Activated T-helper 2 cell treated with anti-CD3 and anti-CD28 coated beads, Interferon-gamma antibody, Interleukin-2, Interleukin-4, amounts not matched to agents 10 μg/mL and 5 μg/mL and 100 μg/mL, durations not matched to agents 14 hours and 24 hours and 36 hours (primary cell): ENCODE measurements at regions not wholly inside any gene's neighbourhood (a gene's known extent, or its start where the extent isn't known, plus 50 kb on each side); places are given as distances from the start of the nearest gene placed in this dataset.

Experiments used
- DNase-seq: peaks from one replicate; pipeline ENCODE4 v3.0.0; 2021; ENCODE audit warnings: low spot score
- H3K27ac Mint-ChIP-seq: one replicate; pipeline ENCODE4 v1.8.0; 2021; ENCODE audit warnings: mixed read lengths
- H3K27me3 Mint-ChIP-seq: one replicate; pipeline ENCODE4 v1.8.0; 2021; ENCODE audit warnings: low read depth, mixed read lengths
- H3K36me3 Mint-ChIP-seq: one replicate; pipeline ENCODE4 v1.8.0; 2021; ENCODE audit warnings: low read depth, mixed read lengths
- H3K4me1 Mint-ChIP-seq: one replicate; pipeline ENCODE4 v1.8.0; 2021; ENCODE audit warnings: low read depth, mixed read lengths
- H3K4me3 Mint-ChIP-seq: one replicate; pipeline ENCODE4 v1.8.0; 2021; ENCODE audit warnings: low read depth, mild to moderate bottlenecking, moderate library complexity, mixed read lengths
- H3K9me3 Mint-ChIP-seq: one replicate; pipeline ENCODE4 v1.8.0; 2021; ENCODE audit warnings: mixed read lengths
- intact Hi-C: fragments of 100-400 bp; cut with micrococcal nuclease; formaldehyde crosslinking; loops from one replicate; pipeline ENCODE4 v1.15.1; 2023

DNA sequence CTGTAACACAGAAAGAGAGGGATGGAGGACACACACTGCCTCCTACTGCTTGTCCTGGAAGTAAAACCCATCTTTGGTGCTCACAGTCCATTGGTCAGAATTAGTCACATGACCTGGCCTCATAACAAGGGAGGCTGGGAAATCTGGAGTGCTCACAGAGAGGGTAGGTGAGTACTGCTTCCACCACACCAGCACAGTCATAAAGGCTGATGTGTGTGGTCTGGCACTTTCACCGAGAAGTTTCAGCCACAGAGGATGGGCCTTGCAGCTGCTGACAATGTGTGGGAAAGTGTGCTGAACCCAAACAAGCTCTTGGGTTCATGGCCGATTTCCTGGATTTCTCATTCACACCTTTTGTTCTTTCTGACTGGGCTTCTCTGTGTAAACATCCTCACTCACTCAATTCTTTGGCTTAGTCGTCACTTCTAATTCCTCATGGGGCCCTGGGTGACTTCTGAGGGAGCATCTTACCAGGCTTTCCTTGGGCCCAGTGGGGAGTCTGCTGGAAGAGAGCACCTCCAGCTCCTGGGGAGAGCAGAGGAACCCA, 100.7 kb downstream of the ASB7 start:
- Mint-ChIP-seq H3K4me1 (peaks cover 7% of the 10 kb centered on the region), H3K27me3 (peaks cover 27% of the 10 kb centered on the region), H3K27ac (no peak overlapping the region), H3K36me3 (no peaks in the 10 kb centered on the region), H3K4me3 (no peak overlapping the region), H3K9me3 (no peaks in the 10 kb centered on the region)
- no peak for DNase-seq
- intact Hi-C loops = no loop called here

DNA sequence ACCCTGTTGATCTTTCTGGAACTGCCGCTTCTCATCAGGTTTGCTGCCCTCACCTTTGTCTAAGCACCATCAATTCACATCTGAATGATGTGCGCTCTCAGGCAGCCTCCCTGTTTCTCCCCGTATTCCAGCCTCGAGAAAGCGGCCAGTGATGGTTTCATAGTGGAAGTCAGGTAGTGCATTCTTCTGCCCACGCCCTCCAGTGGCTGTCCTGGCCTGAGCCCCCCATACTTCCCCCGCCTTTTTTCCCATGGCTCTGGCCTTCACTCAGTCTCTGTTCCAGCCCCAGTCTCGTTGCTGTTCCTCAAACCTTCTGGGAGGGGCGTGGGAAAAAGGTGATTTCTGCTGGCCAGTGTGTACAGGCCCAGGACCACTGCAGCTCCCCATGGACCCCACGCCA, 101.3 kb downstream of the ASB7 start:
- intact Hi-C loops = no loop called here
- Mint-ChIP-seq H3K36me3 (no peaks in the 10 kb centered on the region), H3K4me1 (peaks cover 7% of the 10 kb centered on the region), H3K27me3 (peaks cover 29% of the 10 kb centered on the region), H3K27ac (no peak overlapping the region), H3K4me3 (no peak overlapping the region), H3K9me3 (no peaks in the 10 kb centered on the region)
- DNase-seq = no peak

DNA sequence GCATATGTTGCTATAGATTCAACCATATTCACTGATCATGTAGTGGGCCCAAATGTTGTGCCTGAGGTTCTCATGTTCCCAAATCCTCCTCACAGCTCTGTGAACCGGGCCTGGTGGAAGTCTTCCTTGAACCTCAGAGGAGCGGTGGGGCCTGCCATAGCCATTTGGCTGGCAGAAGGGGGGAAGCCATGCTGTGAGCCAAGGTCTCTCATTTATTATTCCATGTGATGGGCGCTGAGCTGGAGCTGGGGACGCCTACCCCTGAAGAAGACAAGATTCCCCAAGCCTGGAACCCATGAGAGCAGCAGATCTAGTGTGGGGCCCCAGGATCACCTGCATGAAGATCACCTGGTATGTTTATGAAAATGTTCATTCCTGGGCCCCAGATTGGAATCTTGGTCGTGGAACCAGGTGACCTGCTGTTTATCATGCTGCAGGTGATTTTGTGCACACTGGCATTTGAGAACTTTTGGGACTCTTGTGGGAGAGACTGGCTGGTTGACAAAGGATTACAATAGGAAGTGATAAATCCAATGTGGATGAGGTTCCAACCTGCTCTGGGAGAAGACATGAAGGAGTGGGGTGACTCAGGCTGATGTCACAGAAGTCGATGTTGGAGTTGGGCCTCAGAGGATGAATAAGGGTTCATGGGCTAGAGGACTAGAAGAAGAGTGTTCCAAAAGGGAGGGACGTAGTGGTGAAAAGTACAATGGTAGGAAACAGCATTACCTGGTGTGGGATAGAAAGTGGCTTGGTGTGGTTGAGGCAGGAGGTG, 102.1 kb downstream of the ASB7 start:
- intact Hi-C loops = no loop called here
- no peak overlapping the region for H3K4me3 Mint-ChIP-seq

DNA sequence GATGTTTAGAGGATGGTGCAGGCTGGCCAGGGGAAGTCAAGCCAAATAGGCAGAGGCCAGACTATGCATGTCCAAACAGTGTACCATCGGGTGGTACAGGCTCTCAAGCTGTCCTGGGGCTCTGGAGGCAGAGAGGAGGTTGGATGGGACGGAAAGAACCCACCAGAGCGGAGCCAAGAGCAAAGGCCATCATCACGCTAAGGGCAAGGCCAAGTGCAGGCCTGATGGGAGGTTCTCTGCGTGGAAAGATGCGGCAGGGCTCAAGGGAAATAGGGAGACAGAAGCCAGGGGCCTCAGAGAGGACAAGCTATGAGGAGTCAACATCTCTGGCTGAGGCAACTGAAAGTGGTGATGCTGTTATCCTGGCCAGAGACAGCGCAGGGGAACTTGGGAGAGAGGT, 102.7 kb downstream of the ASB7 start:
- intact Hi-C loops = no loop called here
- Mint-ChIP-seq H3K4me1 (peaks cover 7% of the 10 kb centered on the region), H3K27ac (no peak overlapping the region), H3K4me3 (no peak overlapping the region), H3K9me3 (peaks cover 5% of the 10 kb centered on the region), H3K36me3 (no peaks in the 10 kb centered on the region), H3K27me3 (peaks cover 32% of the 10 kb centered on the region)
- no peak for DNase-seq

More for the DNA sequence above, 102.1 kb downstream of the ASB7 start:
- DNase-seq = no peak
- Mint-ChIP-seq H3K9me3 (no peaks in the 10 kb centered on the region), H3K27ac (no peak overlapping the region), H3K36me3 (no peaks in the 10 kb centered on the region), H3K4me1 (peaks cover 7% of the 10 kb centered on the region), H3K27me3 (peaks cover 32% of the 10 kb centered on the region)

DNA sequence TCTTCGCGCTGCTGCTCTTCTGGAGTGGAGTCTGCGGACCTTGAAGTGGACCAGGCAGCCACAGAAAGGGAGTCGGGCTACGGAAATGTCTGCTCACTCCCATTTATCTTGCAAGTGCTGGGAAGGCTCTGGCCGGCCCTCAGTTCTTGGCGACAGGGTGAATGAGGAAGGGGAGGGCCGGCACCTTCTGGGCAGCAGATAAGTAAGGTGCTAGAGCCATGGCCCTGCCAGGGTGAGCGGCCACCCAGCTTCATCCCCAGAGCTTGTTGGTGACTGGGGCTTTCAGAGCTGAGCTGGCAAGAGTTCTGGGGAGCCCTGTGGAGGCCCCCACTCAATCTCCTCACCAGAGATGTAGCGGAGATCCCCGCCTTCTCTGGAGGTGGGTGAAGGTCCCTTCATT, 103.5 kb downstream of the ASB7 start:
- DNase-seq = no peak
- intact Hi-C loops = no loop called here
- no peak overlapping the region for H3K4me3 Mint-ChIP-seq
- H3K36me3 Mint-ChIP-seq = no peaks in the 10 kb centered on the region
- H3K27ac Mint-ChIP-seq = no peak overlapping the region
- peaks cover 7% of the 10 kb centered on the region for H3K4me1 Mint-ChIP-seq
- H3K27me3 Mint-ChIP-seq = peaks cover 29% of the 10 kb centered on the region
- peaks cover 7% of the 10 kb centered on the region for H3K9me3 Mint-ChIP-seq

DNA sequence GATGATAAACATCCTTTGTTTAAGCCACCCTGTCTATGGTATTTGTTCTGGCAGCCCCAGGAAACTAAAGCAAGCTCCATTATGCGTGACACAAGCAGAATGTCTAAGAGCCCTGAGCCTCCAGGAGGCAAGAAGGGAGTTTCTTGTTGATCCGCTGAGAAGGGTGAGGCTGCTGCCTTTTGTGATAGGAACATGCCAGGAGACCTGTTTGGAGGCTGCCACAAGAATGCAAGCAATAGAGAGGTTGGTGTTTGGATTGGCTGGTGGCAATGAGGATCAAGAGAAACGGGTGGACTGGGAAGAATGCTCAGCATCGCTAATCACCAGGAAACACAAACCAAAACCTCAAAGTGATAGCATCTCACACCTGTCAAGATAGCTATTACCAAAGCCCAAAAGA, 104.8 kb downstream of the ASB7 start:
- Mint-ChIP-seq H3K9me3 (peaks cover 7% of the 10 kb centered on the region), H3K4me1 (peaks cover 7% of the 10 kb centered on the region), H3K36me3 (no peaks in the 10 kb centered on the region), H3K27ac (no peak overlapping the region), H3K4me3 (no peak overlapping the region), H3K27me3 (peaks cover 22% of the 10 kb centered on the region)
- intact Hi-C loops = no loop called here
- DNase-seq = no peak

DNA sequence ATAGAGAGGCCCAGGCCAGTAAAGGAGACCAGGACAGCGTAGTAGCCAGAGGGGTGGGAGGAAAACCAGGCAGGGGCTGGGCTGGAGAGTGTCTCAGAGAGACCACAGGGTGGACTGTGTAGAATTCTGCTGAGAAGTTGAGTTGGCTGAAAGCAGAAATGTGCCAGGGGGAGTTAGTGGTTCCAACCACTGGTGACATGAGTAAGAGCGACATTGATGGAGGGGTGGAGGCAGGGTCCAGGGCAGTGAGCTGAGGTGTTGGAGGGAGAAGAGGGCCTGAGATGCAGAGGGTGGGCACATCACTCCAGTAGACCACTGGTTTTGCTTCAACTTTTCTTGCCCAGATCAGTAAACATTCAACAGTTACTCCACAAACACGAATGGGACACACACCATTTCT, 106.5 kb downstream of the ASB7 start:
- peaks cover 14% of the 10 kb centered on the region for H3K27me3 Mint-ChIP-seq
- intact Hi-C loops = no loop called here
- no peak for DNase-seq
- no peaks in the 10 kb centered on the region for H3K36me3 Mint-ChIP-seq
- H3K4me3 Mint-ChIP-seq = no peak overlapping the region
- peaks cover 7% of the 10 kb centered on the region for H3K9me3 Mint-ChIP-seq
- no peak overlapping the region for H3K27ac Mint-ChIP-seq
- peaks cover 2% of the 10 kb centered on the region for H3K4me1 Mint-ChIP-seq

DNA sequence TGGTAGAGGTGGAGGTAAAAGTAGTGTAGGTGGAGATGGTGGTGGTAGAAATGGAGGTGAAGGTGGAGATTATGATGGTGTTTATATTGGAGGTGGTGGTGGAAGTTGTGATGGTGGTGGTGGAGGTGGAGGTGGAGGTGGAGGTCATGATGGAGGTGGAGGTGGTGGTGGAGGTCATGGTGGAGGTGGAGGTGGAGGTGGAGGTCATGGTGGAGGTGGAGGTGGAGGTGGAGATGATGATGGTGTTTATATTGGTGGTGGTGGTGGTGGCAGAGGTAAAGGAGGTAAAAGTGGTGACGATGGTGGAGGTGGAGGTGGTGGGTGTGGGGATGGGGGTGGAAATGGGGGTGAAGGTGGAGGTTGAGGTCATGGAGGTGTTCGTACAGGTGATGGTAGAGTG, 107.8 kb downstream of the ASB7 start:
- Mint-ChIP-seq H3K4me1 (peaks cover 2% of the 10 kb centered on the region), H3K27ac (no peak overlapping the region), H3K4me3 (no peak overlapping the region), H3K27me3 (peaks cover 8% of the 10 kb centered on the region), H3K9me3 (peaks cover 7% of the 10 kb centered on the region), H3K36me3 (no peaks in the 10 kb centered on the region)
- DNase-seq = no peak
- intact Hi-C loops = no loop called here

DNA sequence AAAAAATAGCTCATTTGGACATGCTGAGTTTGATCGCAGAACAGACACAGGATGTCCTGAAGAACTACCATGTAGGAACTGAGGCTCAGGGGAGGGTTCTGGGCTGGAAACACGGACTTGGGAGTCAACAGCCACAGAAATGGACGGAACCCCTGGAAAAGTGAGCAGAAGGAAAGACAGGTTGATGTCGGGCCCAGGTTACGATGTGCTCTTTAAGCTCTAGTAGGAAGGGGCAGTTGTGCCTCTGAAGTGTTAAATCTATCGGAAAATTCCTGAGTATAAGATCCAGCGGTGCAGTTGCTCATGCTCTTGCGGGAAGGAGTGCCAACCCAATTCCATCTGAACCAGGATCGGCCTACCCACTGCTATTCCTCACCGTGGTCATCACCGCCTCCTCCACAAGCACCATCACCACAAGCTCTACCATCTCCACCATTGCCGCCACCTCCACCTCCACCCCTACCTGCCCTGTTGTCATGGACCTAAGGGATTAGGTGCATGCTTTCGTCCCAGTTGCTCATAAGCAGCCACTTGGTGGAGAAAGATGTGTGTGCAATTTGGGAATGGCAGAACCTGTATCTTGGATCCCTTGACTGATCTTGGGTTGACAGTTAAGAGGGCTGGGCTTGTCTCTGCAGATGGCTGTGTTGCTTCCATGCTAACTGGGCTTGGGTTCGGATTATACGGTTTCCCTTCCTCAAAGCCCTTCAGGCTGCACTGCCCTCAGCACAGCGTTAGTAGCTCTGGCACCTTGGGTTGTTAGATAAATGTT, 108.5 kb downstream of the ASB7 start:
- Mint-ChIP-seq H3K4me3 (no peak overlapping the region), H3K4me1 (peaks cover 2% of the 10 kb centered on the region), H3K27ac (no peak overlapping the region), H3K36me3 (no peaks in the 10 kb centered on the region), H3K9me3 (peaks cover 7% of the 10 kb centered on the region), H3K27me3 (peaks cover 8% of the 10 kb centered on the region)
- DNase-seq = no peak
- intact Hi-C loops = no loop called here

DNA sequence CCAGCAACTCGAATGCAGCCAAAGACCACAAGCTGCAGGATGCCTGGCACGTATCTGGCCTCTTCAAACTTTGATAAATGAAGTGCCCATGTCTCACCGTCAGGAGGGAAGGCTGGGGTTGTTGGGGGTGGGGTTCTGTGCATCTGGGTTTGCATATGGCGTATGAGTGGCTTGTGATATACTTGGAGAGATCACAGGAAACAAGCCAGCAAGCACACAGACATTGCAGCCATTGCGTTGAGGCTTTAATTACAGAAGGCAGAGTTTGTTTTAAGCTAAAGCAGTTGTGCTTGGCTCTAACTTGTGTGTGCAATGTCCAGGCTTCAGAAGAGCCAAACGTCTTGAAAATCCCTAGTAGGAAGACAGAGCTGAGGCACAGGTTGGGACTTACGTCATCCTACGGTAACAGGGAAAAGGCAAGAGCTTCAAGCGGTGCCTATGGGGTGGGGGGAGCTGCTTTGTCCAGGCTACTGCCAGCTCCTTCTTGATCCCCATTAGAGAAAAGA, 109.2 kb downstream of the ASB7 start:
- H3K36me3 Mint-ChIP-seq = no peaks in the 10 kb centered on the region
- H3K27ac Mint-ChIP-seq = no peak overlapping the region
- DNase-seq = no peak
- H3K27me3 Mint-ChIP-seq = peaks cover 8% of the 10 kb centered on the region
- intact Hi-C loops = no loop called here
- H3K4me1 Mint-ChIP-seq = peaks cover 2% of the 10 kb centered on the region
- H3K9me3 Mint-ChIP-seq = peaks cover 7% of the 10 kb centered on the region
- H3K4me3 Mint-ChIP-seq = no peak overlapping the region

DNA sequence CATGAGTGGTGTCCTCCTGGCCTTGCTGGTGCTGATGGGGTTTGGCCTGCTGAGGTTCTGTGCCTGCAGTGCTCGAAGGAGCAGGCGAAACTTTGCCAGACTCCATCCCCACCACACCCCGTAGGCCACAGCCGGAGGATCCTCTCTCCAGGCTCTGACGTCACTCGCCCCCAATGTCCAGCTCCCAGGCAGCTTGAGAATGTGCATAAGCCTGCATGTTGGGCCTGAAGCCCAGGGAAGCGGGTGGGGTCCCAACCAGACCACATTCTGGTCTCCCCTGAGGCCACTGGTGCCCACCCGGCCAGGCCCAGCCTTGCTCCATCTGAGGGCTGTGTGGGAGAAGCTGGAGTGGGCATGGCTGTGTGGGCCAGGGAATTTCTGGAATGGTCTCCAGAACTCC, 109.8 kb downstream of the ASB7 start:
- no peak for DNase-seq
- intact Hi-C loops = no loop called here
- no peaks in the 10 kb centered on the region for H3K36me3 Mint-ChIP-seq

DNA sequence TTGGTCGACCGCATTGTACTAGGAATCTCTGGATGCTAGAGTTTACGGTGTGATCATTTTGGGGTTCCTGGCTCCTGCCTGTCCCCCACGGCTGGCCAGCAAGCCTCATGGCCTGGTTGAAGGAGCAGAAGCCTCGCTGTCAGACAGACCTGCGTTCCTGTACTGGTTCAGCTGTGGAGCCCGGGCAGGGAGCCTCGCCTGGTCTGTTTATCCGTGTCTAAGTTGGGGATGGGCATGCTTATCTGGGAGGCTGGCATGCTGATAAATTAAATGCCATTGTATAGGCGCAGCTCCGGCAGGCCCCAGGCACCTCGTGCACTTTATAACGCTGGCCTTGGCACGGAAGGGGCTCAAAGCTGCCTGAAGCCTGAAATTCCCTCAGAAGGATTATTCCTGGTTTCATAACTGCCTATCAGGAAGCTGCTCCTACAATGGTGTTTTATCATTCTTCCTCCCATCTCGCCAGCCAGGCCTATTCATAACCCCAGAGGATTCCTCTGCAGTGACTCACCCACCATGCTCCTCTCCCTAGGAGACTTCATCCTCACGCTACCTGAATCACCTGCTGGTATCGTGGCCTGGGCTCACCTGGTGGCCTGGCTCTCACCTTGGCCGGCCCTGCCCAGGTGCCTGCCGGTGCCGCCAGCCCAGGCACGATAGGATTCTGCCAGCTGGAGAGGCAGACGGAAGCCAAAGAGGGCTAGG, 110.9 kb downstream of the ASB7 start:
- DNase-seq = no peak
- intact Hi-C loops = no loop called here
- H3K27me3 Mint-ChIP-seq = peaks cover 6% of the 10 kb centered on the region
- no peak overlapping the region for H3K4me3 Mint-ChIP-seq
- no peak overlapping the region for H3K27ac Mint-ChIP-seq
- H3K9me3 Mint-ChIP-seq = peaks cover 7% of the 10 kb centered on the region
- no peaks in the 10 kb centered on the region for H3K4me1 Mint-ChIP-seq
- no peaks in the 10 kb centered on the region for H3K36me3 Mint-ChIP-seq

More for the DNA sequence above, 109.8 kb downstream of the ASB7 start:
- peaks cover 7% of the 10 kb centered on the region for H3K9me3 Mint-ChIP-seq
- H3K27me3 Mint-ChIP-seq = peaks cover 8% of the 10 kb centered on the region
- H3K4me1 Mint-ChIP-seq = peaks cover 1% of the 10 kb centered on the region
- no peak overlapping the region for H3K4me3 Mint-ChIP-seq
- no peak overlapping the region for H3K27ac Mint-ChIP-seq
